Stimulated activated memory B cell treated with anti-CD40 and anti-IgM and Interleukin-4, amounts not matched to agents 10 μg/mL and 1 μg/mL and 100 μg/mL, for 72 hours (primary cell): ENCODE measurements at regions not wholly inside any gene's neighbourhood (a gene's known extent, or its start where the extent isn't known, plus 50 kb on each side); places are given as distances from the start of the nearest gene placed in this dataset.
"Not testable (repeated sequence)": the region's sequence is repeated elsewhere in the genome, so short reads cannot be mapped to it uniquely, and the experiment has no call there.

Source experiments
- ATAC-seq: fragments of 150-1000 bp; cut with Tn5 transposase; 2 replicates; pipeline ENCODE4 v1.10.0; 2021
- H3K27ac Mint-ChIP-seq: one replicate; pipeline ENCODE4 v1.8.0; 2022; ENCODE audit warnings: mild to moderate bottlenecking, mixed read lengths
- H3K27me3 Mint-ChIP-seq: one replicate; pipeline ENCODE4 v1.8.0; 2022; ENCODE audit warnings: mixed read lengths
- H3K36me3 Mint-ChIP-seq: one replicate; pipeline ENCODE4 v1.8.0; 2022; ENCODE audit warnings: mixed read lengths
- H3K4me1 Mint-ChIP-seq: one replicate; pipeline ENCODE4 v1.8.0; 2022; ENCODE audit warnings: mixed read lengths
- H3K4me3 Mint-ChIP-seq: one replicate; pipeline ENCODE4 v1.8.0; 2022; ENCODE audit warnings: mild to moderate bottlenecking, moderate library complexity, mixed read lengths
- H3K9me3 Mint-ChIP-seq: one replicate; pipeline ENCODE4 v1.8.0; 2022; ENCODE audit warnings: mixed read lengths

GRCh38 chr6:40138273-40138720 lies 204.0 kb upstream of the MOCS1 start:
- H3K27ac Mint-ChIP-seq = no peak overlapping the region
- no peaks in the 10 kb centered on the region for H3K36me3 Mint-ChIP-seq
- ATAC-seq = no peak
- no peaks in the 10 kb centered on the region for H3K27me3 Mint-ChIP-seq
- H3K4me3 Mint-ChIP-seq = no peak overlapping the region
- H3K4me1 Mint-ChIP-seq = peaks cover 16% of the 10 kb centered on the region
- peaks cover 5% of the 10 kb centered on the region for H3K9me3 Mint-ChIP-seq

GRCh38 chr6:40135491-40136072 lies 201.3 kb upstream of the MOCS1 start:
- Mint-ChIP-seq H3K27me3 (no peaks in the 10 kb centered on the region), H3K36me3 (no peaks in the 10 kb centered on the region), H3K27ac (no peak overlapping the region), H3K4me3 (no peak overlapping the region), H3K9me3 (peaks cover 5% of the 10 kb centered on the region), H3K4me1 (peaks cover 16% of the 10 kb centered on the region)
- ATAC-seq = no peak

- H3K9me3 Mint-ChIP-seq, ATAC-seq, H3K36me3 Mint-ChIP-seq, H3K4me3 Mint-ChIP-seq, H3K27ac Mint-ChIP-seq, H3K27me3 Mint-ChIP-seq: not testable (repeated sequence)
- H3K4me1 Mint-ChIP-seq = peaks cover 16% of the 10 kb centered on the region
These were observed 199.7 kb upstream of the MOCS1 start for GRCh38 chr6:40133981-40134380.

GRCh38 chr6:40131675-40132074 lies 197.4 kb upstream of the MOCS1 start:
- ATAC-seq = no peak
- Mint-ChIP-seq H3K4me3 (no peak overlapping the region), H3K9me3 (peaks cover 5% of the 10 kb centered on the region), H3K4me1 (peaks cover 8% of the 10 kb centered on the region), H3K36me3 (no peaks in the 10 kb centered on the region), H3K27me3 (no peaks in the 10 kb centered on the region), H3K27ac (no peak overlapping the region)

- Mint-ChIP-seq H3K4me3 (no peak overlapping the region), H3K9me3 (no peaks in the 10 kb centered on the region), H3K27ac (no peak overlapping the region), H3K27me3 (no peaks in the 10 kb centered on the region), H3K4me1 (no peaks in the 10 kb centered on the region), H3K36me3 (no peaks in the 10 kb centered on the region)
- ATAC-seq = no peak
These were observed 193.9 kb upstream of the MOCS1 start for GRCh38 chr6:40128127-40128526.

- Mint-ChIP-seq H3K36me3 (no peaks in the 10 kb centered on the region), H3K27ac (no peak overlapping the region), H3K4me3 (no peak overlapping the region), H3K27me3 (no peaks in the 10 kb centered on the region), H3K4me1 (no peaks in the 10 kb centered on the region), H3K9me3 (no peaks in the 10 kb centered on the region)
- no peak for ATAC-seq
These were observed 191.6 kb upstream of the MOCS1 start for GRCh38 chr6:40125680-40126394.

GRCh38 chr6:40124924-40125323 lies 190.7 kb upstream of the MOCS1 start:
- no peaks in the 10 kb centered on the region for H3K27me3 Mint-ChIP-seq
- H3K36me3 Mint-ChIP-seq = no peaks in the 10 kb centered on the region
- H3K27ac Mint-ChIP-seq = no peak overlapping the region
- no peak for ATAC-seq
- no peaks in the 10 kb centered on the region for H3K9me3 Mint-ChIP-seq
- H3K4me3 Mint-ChIP-seq = no peak overlapping the region
- no peaks in the 10 kb centered on the region for H3K4me1 Mint-ChIP-seq

- ATAC-seq = no peak
- peaks cover 10% of the 10 kb centered on the region for H3K27me3 Mint-ChIP-seq
- H3K4me1 Mint-ChIP-seq = no peaks in the 10 kb centered on the region
- no peak overlapping the region for H3K27ac Mint-ChIP-seq
- H3K9me3 Mint-ChIP-seq = no peaks in the 10 kb centered on the region
- no peaks in the 10 kb centered on the region for H3K36me3 Mint-ChIP-seq
- H3K4me3 Mint-ChIP-seq = no peak overlapping the region
These were observed 182.6 kb upstream of the MOCS1 start for GRCh38 chr6:40116832-40117231.

GRCh38 chr6:40112350-40112749 lies 178.1 kb upstream of the MOCS1 start:
- Mint-ChIP-seq H3K4me1 (no peaks in the 10 kb centered on the region), H3K9me3 (peaks cover 4% of the 10 kb centered on the region), H3K4me3 (no peak overlapping the region), H3K36me3 (no peaks in the 10 kb centered on the region), H3K27ac (no peak overlapping the region), H3K27me3 (peaks cover 15% of the 10 kb centered on the region)
- no peak for ATAC-seq

GRCh38 chr6:40108736-40109135 lies 174.5 kb upstream of the MOCS1 start:
- Mint-ChIP-seq H3K27ac (no peak overlapping the region), H3K36me3 (no peaks in the 10 kb centered on the region), H3K4me3 (no peak overlapping the region), H3K9me3 (peaks cover 6% of the 10 kb centered on the region), H3K27me3 (peaks cover 15% of the 10 kb centered on the region), H3K4me1 (no peaks in the 10 kb centered on the region)
- no peak for ATAC-seq

- Mint-ChIP-seq H3K4me3 (no peak overlapping the region), H3K27me3 (peaks cover 5% of the 10 kb centered on the region), H3K36me3 (no peaks in the 10 kb centered on the region), H3K9me3 (peaks cover 8% of the 10 kb centered on the region), H3K27ac (no peak overlapping the region), H3K4me1 (no peaks in the 10 kb centered on the region)
- ATAC-seq = no peak
These were observed 172.6 kb upstream of the MOCS1 start for GRCh38 chr6:40106840-40107239.

- no peaks in the 10 kb centered on the region for H3K27me3 Mint-ChIP-seq
These were observed 164.5 kb upstream of the MOCS1 start for GRCh38 chr6:40098774-40099173.

GRCh38 chr6:40097590-40097989 lies 163.3 kb upstream of the MOCS1 start:
- Mint-ChIP-seq H3K27me3 (no peaks in the 10 kb centered on the region), H3K36me3 (no peaks in the 10 kb centered on the region), H3K27ac (no peak overlapping the region), H3K4me1 (no peaks in the 10 kb centered on the region), H3K9me3 (peaks cover under 1% of the 10 kb centered on the region), H3K4me3 (no peak overlapping the region)
- ATAC-seq = no peak

More at GRCh38 chr6:40098774-40099173, 164.5 kb upstream of the MOCS1 start:
- ATAC-seq = no peak
- Mint-ChIP-seq H3K36me3 (no peaks in the 10 kb centered on the region), H3K4me3 (no peak overlapping the region), H3K4me1 (no peaks in the 10 kb centered on the region), H3K9me3 (peaks cover 2% of the 10 kb centered on the region), H3K27ac (no peak overlapping the region)

GRCh38 chr6:40083141-40083920 lies 149.1 kb upstream of the MOCS1 start:
- Mint-ChIP-seq H3K9me3 (no peaks in the 10 kb centered on the region), H3K4me3 (no peak overlapping the region), H3K36me3 (no peaks in the 10 kb centered on the region), H3K27me3 (peaks cover 17% of the 10 kb centered on the region), H3K27ac (no peak overlapping the region), H3K4me1 (no peaks in the 10 kb centered on the region)
- no peak for ATAC-seq

GRCh38 chr6:40082278-40083043 lies 148.2 kb upstream of the MOCS1 start:
- Mint-ChIP-seq H3K9me3 (no peaks in the 10 kb centered on the region), H3K27me3 (peaks cover 26% of the 10 kb centered on the region), H3K4me3 (no peak overlapping the region), H3K4me1 (no peaks in the 10 kb centered on the region), H3K27ac (no peak overlapping the region), H3K36me3 (no peaks in the 10 kb centered on the region)
- ATAC-seq = no peak
